Fibroblast of lung (primary cell): ENCODE measurements at regions not wholly inside any gene's neighbourhood (a gene's known extent, or its start where the extent isn't known, plus 50 kb on each side); places are given as distances from the start of the nearest gene placed in this dataset.

ENCODE experiments used
- DNase-seq, 2 donors: peaks; one replicate each; pipeline versions ENCODE4 v3.0.0 to v3.0.0-alpha.2; 2010; ENCODE audit warnings: low read depth in 2 of 2
- H2AFZ ChIP-seq: 2 replicates; pipeline ENCODE4 v1.5.1; 2012; ENCODE audit warnings: low read length, control low read depth, inconsistent platforms
- H3K27ac ChIP-seq: 2 replicates; pipeline ENCODE4 v1.5.1; 2011; ENCODE audit warnings: low read length, control low read depth; ENCODE audit not compliant: insufficient read depth
- H3K27me3 ChIP-seq: 2 replicates; pipeline ENCODE4 v1.5.1; 2011; ENCODE audit warnings: mild to moderate bottlenecking, low read length; ENCODE audit not compliant: control insufficient read depth, insufficient read depth
- H3K36me3 ChIP-seq: 2 replicates; pipeline ENCODE4 v1.5.1; 2011; ENCODE audit warnings: low read length; ENCODE audit not compliant: control insufficient read depth, insufficient read depth
- H3K4me1 ChIP-seq: 2 replicates; pipeline ENCODE4 v1.5.1; 2011; ENCODE audit warnings: low read length; ENCODE audit not compliant: control insufficient read depth, insufficient read depth; ENCODE audit errors: extremely low read depth
- H3K4me2 ChIP-seq: 2 replicates; pipeline ENCODE4 v1.5.1; 2011; ENCODE audit warnings: low read length, control low read depth; ENCODE audit not compliant: insufficient read depth; ENCODE audit errors: extremely low read depth
- H3K4me3 ChIP-seq, 4 experiments: fragments of 200-600 bp in 1 of 4; sonication (generic) in 1 of 4; replicated peaks in 1 of 4; 2 replicates each; pipeline ENCODE4 v1.5.1; 2011 to 2016; ENCODE audit warnings: low read length in 4 of 4, low read depth in 3 of 4, mild to moderate bottlenecking in 3 of 4, control low read depth in 2 of 4, inconsistent platforms in 1 of 4, mixed read lengths in 1 of 4; ENCODE audit not compliant: insufficient read depth in 1 of 4; ENCODE audit errors: control extremely low read depth in 1 of 4
- H3K79me2 ChIP-seq: 2 replicates; pipeline ENCODE4 v1.5.1; 2012; ENCODE audit warnings: mild to moderate bottlenecking, low read length, inconsistent platforms; ENCODE audit not compliant: control insufficient read depth, insufficient read depth
- H3K9ac ChIP-seq: 2 replicates; pipeline ENCODE4 v1.5.1; 2011; ENCODE audit warnings: mild to moderate bottlenecking, low read length, control low read depth; ENCODE audit not compliant: insufficient read depth
- H3K9me3 ChIP-seq: 2 replicates; pipeline ENCODE4 v1.5.1; 2012; ENCODE audit warnings: low read depth, low read length; ENCODE audit not compliant: control insufficient read depth, insufficient read depth
- H4K20me1 ChIP-seq: 2 replicates; pipeline ENCODE4 v1.5.1; 2011; ENCODE audit warnings: low read length; ENCODE audit not compliant: control insufficient read depth, insufficient read depth; ENCODE audit errors: extremely low read depth
- CTCF ChIP-seq, 2 donors: IDR thresholded peaks in 1 of 2; conservative IDR thresholded peaks in 1 of 2; 1 replicate in 1 of 2; 2 replicates in 1 of 2; pipeline ENCODE4 v1.5.1; 2011 to 2012; ENCODE audit warnings: low read length in 2 of 2, control low read depth in 1 of 2, inconsistent platforms in 1 of 2, low read depth in 1 of 2, mild to moderate bottlenecking in 1 of 2
- EZH2 ChIP-seq: IDR thresholded peaks from 2 replicates; pipeline ENCODE4 v1.5.1; 2012; ENCODE audit warnings: low read length, control low read depth, mild to moderate bottlenecking; ENCODE audit errors: missing control alignments

DNA sequence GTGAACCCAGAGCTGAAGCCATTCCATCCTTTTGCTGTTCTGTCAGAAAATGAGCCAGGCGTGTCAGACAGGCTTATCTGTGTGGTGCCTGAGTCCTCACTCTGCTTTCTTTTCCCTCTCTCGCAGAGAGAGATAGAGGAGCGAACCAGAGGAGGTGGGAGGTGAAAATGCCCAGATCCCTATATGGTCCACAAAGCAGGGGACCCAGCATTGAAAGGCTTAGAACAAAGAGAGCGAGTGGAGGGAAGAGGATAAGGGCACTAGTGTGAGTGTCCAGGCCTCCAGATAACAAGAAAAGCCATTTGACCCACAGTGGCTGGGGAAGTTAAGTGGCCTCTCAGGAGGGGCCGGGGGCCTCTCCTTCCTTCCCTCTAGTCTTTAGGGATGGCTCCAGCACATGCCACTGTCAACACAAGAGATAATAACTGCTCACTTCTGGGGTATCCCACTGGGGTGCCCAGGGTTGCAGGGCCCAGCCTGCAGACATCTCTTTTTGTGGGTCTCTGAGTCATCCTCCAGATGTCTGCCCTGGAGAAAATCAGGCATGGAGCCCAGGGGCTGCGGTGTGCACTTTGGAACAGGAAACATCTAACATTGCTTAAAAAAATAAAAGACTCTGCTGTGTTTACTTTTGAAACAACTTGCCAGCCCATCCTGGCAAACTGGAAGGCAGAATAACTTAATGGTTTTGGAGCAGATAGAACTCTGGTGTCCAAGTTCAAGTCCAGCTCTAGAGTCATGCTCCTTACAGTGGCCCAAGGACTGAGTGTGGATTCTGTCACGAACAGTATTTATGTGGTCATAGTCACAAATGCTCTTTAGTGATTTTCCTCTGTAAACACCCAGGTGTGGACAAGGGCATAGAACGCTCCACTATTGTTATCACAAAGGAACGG, 189.5 kb downstream of the CXCL12 start:
- no peaks in the 10 kb centered on the region for H3K27me3 ChIP-seq
- H3K27ac ChIP-seq, result no peak overlapping the region
- H3K79me2 ChIP-seq, result no peaks in the 10 kb centered on the region
- H3K4me3 ChIP-seq, result no peak overlapping the region
- no peak for TF ChIP-seq EZH2
- no peak for TF ChIP-seq CTCF (conservative IDR thresholded peaks at IDR 0.05 in 1 of 2, IDR thresholded peaks at IDR 0.05 in 1 of 2; ENCODE audit: low read depth in 1 of 2, low read length in 2 of 2)
- no peaks in the 10 kb centered on the region for H3K9me3 ChIP-seq
- peak overlapping the region; percentile 28 for H3K4me2 ChIP-seq
- no peak overlapping the region for H3K9ac ChIP-seq
- no peak overlapping the region for H2AFZ ChIP-seq
- H3K36me3 ChIP-seq, result no peaks in the 10 kb centered on the region
- H4K20me1 ChIP-seq, result no peaks in the 10 kb centered on the region
- peaks cover 18% of the 10 kb centered on the region for H3K4me1 ChIP-seq
- DNase-seq, result peak; percentile 93 to 96

DNA sequence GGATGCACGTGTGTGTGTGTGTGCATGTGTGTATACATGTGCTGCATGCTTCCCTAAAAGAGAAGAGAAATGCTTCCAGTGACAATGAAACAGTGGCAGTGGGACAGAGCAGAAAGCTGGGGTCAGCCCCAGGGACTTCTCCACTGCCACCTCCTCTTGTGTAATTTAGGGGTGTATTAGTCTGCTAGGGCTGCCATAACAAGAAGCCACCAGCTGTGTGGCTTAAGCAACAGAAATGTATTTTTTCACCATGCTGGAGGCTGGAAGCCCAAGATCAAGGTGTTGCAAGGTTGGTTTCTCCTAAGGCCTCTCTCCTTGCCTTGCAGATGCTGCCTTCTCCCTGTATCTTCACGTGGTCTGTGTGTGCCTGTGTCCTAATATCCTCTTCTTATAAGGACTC, 190.5 kb downstream of the CXCL12 start:
- Histone ChIP-seq H3K36me3 (no peaks in the 10 kb centered on the region), H3K27me3 (no peaks in the 10 kb centered on the region), H4K20me1 (no peaks in the 10 kb centered on the region), H3K4me1 (peaks cover 18% of the 10 kb centered on the region), H3K9me3 (no peaks in the 10 kb centered on the region), H3K27ac (no peak overlapping the region), H3K4me2 (no peak overlapping the region), H3K9ac (no peak overlapping the region), H3K79me2 (no peaks in the 10 kb centered on the region), H3K4me3 (no peak overlapping the region), H2AFZ (no peak overlapping the region)
- TF ChIP-seq CTCF (conservative IDR thresholded peaks at IDR 0.05 in 1 of 2, IDR thresholded peaks at IDR 0.05 in 1 of 2; ENCODE audit: low read depth in 1 of 2, low read length in 2 of 2) (no peak), EZH2 (no peak)
- no peak for DNase-seq

- Histone ChIP-seq H3K9ac (no peak overlapping the region), H3K9me3 (no peaks in the 10 kb centered on the region), H3K36me3 (no peaks in the 10 kb centered on the region), H3K27me3 (no peaks in the 10 kb centered on the region), H3K27ac (no peak overlapping the region), H3K79me2 (no peaks in the 10 kb centered on the region), H4K20me1 (no peaks in the 10 kb centered on the region), H2AFZ (no peak overlapping the region), H3K4me2 (no peak overlapping the region), H3K4me3 (no peak overlapping the region), H3K4me1 (peaks cover 18% of the 10 kb centered on the region)
- TF ChIP-seq EZH2 (no peak), CTCF (conservative IDR thresholded peaks at IDR 0.05 in 1 of 2, IDR thresholded peaks at IDR 0.05 in 1 of 2; ENCODE audit: low read depth in 1 of 2, low read length in 2 of 2) (no peak)
- no peak for DNase-seq
Observed at GRCh38 chr10:44193567-44194220, 191.2 kb downstream of the CXCL12 start.
